Activated CD4-positive, alpha-beta memory T cell treated with anti-CD3 and anti-CD28 coated beads for 36 hours (primary cell): ENCODE measurements at regions not wholly inside any gene's neighbourhood (a gene's known extent, or its start where the extent isn't known, plus 50 kb on each side); places are given as distances from the start of the nearest gene placed in this dataset.
A peak's percentile ranks its signal among the peaks of the same experiment; 100 is the strongest.
"Not testable (repeated sequence)": the region's sequence is repeated elsewhere in the genome, so short reads cannot be mapped to it uniquely, and the experiment has no call there.

Source experiments
- CTCF ChIA-PET: fragments of 350-600 bp; sonication (Branson Sonifier 250); formaldehyde crosslinking; loops from one replicate; lab custom pipeline; 2021; ENCODE audit warnings: antibody characterized with exemption, inconsistent platforms; lab: Charles Lee
- POLR2A ChIA-PET: fragments of 350-600 bp; sonication (Branson Sonifier 250); formaldehyde crosslinking; loops from one replicate; lab custom pipeline; 2021; ENCODE audit warnings: antibody characterized with exemption; lab: Charles Lee
- DNase-seq: peaks from one replicate; pipeline ENCODE4 v3.0.0-alpha.2; 2020
- H3K27ac Mint-ChIP-seq: one replicate; pipeline ENCODE4 v1.8.0; 2021; ENCODE audit warnings: mixed read lengths
- H3K27me3 Mint-ChIP-seq: one replicate; pipeline ENCODE4 v1.8.0; 2021; ENCODE audit warnings: mixed read lengths
- H3K36me3 Mint-ChIP-seq: one replicate; pipeline ENCODE4 v1.8.0; 2021; ENCODE audit warnings: mixed read lengths
- H3K4me1 Mint-ChIP-seq: one replicate; pipeline ENCODE4 v1.8.0; 2021; ENCODE audit warnings: low read depth, mixed read lengths
- H3K4me3 Mint-ChIP-seq: one replicate; pipeline ENCODE4 v1.8.0; 2021; ENCODE audit warnings: mild to moderate bottlenecking, mixed read lengths
- H3K9me3 Mint-ChIP-seq: one replicate; pipeline ENCODE4 v1.8.0; 2021; ENCODE audit warnings: mixed read lengths
- intact Hi-C: fragments of 100-400 bp; cut with micrococcal nuclease; formaldehyde crosslinking; loops from one replicate; pipeline ENCODE4 v1.15.1; 2023

DNA sequence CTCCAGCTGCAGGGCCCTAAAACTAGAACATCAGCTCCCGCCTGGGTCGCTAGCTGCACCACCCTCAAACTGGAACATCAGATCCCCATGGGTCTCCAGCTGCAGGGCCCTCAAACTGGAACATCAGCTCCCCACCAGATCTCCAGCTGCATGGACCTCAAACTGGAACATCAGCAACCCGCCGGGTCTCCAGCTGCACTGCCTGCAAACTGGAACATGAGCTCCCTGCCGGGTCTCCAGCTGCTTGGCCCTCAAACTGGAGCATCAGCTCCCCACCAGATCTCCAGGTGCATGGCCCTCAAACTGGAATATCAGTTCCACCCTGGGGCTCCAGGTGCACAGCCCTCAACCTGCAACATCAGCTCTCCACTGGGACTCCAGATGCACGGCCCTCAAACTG lies 82.7 kb downstream of the TFRC start:
- H3K36me3 Mint-ChIP-seq, POLR2A ChIA-PET, H3K4me1 Mint-ChIP-seq, H3K27ac Mint-ChIP-seq, H3K9me3 Mint-ChIP-seq, H3K4me3 Mint-ChIP-seq, DNase-seq: not testable (repeated sequence)
- intact Hi-C loops: loop anchor here (10.0 kb wide), 1 partner anchor 144 kb away; no protein-coding TSS in a partner anchor
- H3K27me3 Mint-ChIP-seq: peaks cover 21% of the 10 kb centered on the region
- CTCF ChIA-PET: interaction anchor here (1.5 kb wide), 1 partner anchor 149 kb away, joined by 4 read pairs; no protein-coding TSS in a partner anchor

DNA sequence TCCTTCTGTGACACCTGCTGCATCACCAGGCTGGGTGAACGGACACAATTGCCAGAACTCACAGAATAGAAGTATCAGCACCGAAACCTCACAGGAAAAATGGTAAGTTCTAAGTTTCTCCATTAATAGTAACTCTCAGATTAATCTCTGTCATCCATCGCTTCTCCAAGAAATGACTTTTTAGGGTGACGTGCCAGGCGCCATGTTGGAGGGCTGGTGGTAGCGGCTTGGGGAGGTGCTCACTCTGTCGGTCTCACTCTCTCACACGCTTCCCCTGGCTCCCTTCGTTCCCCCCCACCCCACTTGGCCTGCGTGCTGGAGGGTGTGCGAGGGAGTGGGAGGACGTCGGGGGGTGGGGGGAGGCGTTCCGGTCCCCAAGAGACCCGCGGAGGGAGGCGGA lies 85.6 kb downstream of the TFRC start:
- H3K27ac Mint-ChIP-seq, H3K9me3 Mint-ChIP-seq, H3K4me1 Mint-ChIP-seq, CTCF ChIA-PET, H3K4me3 Mint-ChIP-seq, POLR2A ChIA-PET, H3K36me3 Mint-ChIP-seq, DNase-seq: not testable (repeated sequence)
- intact Hi-C loops: loop anchor here (10.0 kb wide), 1 partner anchor 142 kb away; no protein-coding TSS in a partner anchor
- H3K27me3 Mint-ChIP-seq: peaks cover 14% of the 10 kb centered on the region

DNA sequence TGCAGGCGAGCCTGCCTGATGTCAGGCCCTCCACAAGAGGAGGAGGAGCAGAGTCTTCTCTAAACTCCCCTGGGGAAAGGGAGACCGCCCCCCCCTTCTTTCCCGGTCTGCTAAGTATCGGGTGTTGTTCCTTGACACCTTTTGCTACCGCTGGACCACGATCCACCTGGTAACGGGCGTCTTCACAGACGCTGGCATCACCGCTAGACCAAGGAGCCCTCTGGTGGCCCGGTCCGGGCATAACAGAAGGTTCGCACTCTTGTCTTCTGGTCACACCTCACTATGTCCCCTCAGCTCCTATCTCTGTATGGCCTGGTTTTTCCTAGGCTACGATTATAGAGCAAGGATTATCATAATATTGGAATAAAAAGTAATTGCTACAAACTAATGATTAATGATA lies 86.0 kb upstream of the TNK2 start:
- POLR2A ChIA-PET, H3K27me3 Mint-ChIP-seq, H3K27ac Mint-ChIP-seq, H3K4me3 Mint-ChIP-seq, H3K4me1 Mint-ChIP-seq, H3K36me3 Mint-ChIP-seq, CTCF ChIA-PET, H3K9me3 Mint-ChIP-seq: not testable (repeated sequence)
- peak; percentile 86 for DNase-seq
- intact Hi-C loops: loop anchor here (5.0 to 10.0 kb wide), 2 partner anchors 77 to 140 kb away; no protein-coding TSS in a partner anchor

DNA sequence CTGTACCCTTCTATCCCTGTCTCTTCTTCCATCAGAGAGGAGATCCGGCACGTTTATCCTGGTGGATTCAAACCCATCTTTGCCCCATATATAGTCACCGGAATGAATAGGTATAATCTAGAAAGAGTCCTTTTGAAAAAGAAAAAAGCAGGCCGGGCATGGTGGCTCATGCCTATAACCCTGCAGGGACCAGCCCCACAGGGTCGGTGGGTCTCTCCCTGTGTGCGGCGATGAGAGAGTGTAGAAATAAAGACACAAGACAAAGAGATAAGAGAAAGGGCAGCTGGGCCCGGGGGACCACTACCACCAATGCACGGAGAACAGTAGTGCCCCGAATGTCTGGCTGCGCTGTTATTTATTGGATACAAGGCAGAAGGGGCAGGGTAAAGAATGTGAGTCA lies 85.3 kb upstream of the TNK2 start:
- CTCF ChIA-PET, H3K9me3 Mint-ChIP-seq, POLR2A ChIA-PET: not testable (repeated sequence)

DNA sequence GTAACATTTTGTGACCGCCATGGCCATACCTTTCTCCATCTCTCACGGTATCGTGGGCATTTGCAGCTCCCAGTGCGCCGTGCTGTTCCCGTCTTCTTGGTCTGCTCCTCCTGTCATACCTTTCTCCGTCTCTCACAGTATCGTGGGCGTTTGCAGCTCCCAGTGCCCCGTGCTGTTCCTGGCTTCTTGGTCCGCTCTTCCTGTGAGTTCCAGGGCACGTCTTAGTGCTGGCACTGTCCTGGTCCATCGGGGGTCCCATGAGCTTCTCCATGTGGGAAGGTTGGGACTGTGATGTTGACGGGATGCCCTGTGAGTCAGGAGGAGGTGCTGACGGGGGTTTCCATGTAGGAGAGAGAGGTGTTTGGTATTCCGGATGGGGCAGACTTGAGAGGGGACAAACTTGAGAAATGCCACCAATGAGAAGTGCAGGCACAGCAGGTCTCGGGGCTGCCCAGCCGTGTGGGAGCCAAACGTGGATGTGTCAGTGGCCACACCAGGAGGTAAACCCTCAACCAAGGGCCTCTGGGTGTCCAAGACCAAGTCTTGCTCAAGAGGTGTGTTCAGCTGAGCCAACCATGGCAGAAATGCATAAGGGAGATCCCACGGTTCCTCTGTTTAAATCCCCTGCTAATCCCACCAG lies 84.7 kb upstream of the TNK2 start:
- H3K36me3 Mint-ChIP-seq, POLR2A ChIA-PET, CTCF ChIA-PET, H3K27ac Mint-ChIP-seq, H3K4me1 Mint-ChIP-seq, H3K9me3 Mint-ChIP-seq, H3K27me3 Mint-ChIP-seq, DNase-seq, H3K4me3 Mint-ChIP-seq: not testable (repeated sequence)
- intact Hi-C loops: loop anchor here (5.0 to 10.0 kb wide), 2 partner anchors 76 to 138 kb away; no protein-coding TSS in a partner anchor

More for the DNA sequence above, 85.3 kb upstream of the TNK2 start:
- H3K4me1 Mint-ChIP-seq, DNase-seq, H3K36me3 Mint-ChIP-seq, H3K4me3 Mint-ChIP-seq, H3K27me3 Mint-ChIP-seq, H3K27ac Mint-ChIP-seq: not testable (repeated sequence)
- intact Hi-C loops: loop anchor here (5.0 to 10.0 kb wide), 2 partner anchors 76 to 139 kb away; no protein-coding TSS in a partner anchor

DNA sequence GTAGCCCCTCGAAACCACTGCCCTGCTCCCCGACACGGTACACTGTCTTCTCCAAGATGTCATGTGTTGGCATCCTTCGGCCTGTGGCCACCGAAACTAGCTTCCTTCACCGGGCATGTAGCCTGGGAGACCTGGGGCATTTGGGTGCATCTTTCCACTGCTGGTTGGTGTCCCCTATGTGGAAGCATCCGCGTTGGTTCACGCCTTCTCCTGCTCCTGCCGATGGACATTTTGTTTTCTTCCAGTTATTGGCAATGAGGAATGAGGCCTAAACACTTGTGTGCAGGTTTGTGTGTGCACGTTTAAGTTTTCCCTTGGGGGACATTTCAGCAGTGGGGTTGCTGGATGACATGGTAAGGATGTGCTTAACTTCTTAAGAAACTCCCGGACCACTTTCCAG lies 83.6 kb upstream of the TNK2 start:
- H3K4me1 Mint-ChIP-seq, POLR2A ChIA-PET, H3K27me3 Mint-ChIP-seq, CTCF ChIA-PET, H3K27ac Mint-ChIP-seq, H3K4me3 Mint-ChIP-seq, DNase-seq, H3K36me3 Mint-ChIP-seq, H3K9me3 Mint-ChIP-seq: not testable (repeated sequence)
- intact Hi-C loops: loop anchor here (5.0 to 10.0 kb wide), 2 partner anchors 75 to 137 kb away; no protein-coding TSS in a partner anchor

DNA sequence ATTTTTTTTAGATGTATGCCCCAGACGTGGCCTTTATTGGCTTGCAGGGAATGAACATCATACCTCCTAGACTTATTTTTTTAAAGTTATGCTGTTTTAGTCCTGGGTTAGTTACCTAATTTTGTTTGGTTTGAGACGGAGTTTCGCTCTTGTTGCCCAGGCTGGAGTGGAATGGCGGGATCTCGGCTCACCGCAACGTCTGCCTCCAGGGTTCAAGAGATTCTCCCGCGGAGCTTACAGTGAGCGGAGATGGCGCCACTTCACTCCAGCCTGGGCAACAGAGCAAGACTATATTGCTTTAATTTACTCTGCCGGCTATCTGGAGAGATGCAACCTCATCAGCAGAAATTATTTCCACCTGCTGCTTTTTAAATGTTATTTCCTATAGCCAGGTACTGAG lies 82.9 kb upstream of the TNK2 start:
- CTCF ChIA-PET: not testable (repeated sequence)
- intact Hi-C loops: loop anchor here (5.0 to 10.0 kb wide), 2 partner anchors 74 to 136 kb away; no protein-coding TSS in a partner anchor

DNA sequence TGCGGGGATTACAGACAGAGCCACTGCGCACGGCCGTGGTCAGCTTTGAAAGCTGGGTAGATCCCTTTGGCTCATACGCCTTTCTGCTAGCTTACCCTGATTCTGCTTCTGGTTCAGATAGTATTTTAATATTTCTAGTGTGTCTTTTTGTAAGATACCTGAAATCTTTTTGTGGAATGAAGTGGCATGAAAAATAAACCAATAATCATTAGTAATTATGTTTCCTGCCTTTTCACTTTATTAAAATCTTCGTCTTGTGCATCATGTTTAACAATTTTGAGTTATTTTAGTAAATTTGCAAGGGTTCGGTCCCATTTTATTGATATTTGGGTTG lies 82.5 kb upstream of the TNK2 start:
- intact Hi-C loops: loop anchor here (5.0 to 10.0 kb wide), 2 partner anchors 74 to 136 kb away; no protein-coding TSS in a partner anchor
- H3K4me1 Mint-ChIP-seq, POLR2A ChIA-PET, CTCF ChIA-PET, H3K27me3 Mint-ChIP-seq, DNase-seq, H3K9me3 Mint-ChIP-seq, H3K36me3 Mint-ChIP-seq: not testable (repeated sequence)
- Mint-ChIP-seq H3K27ac (peak overlapping the region; percentile 42), H3K4me3 (peak overlapping the region; percentile 75)

More for the DNA sequence above, 82.9 kb upstream of the TNK2 start:
- H3K27me3 Mint-ChIP-seq, DNase-seq, H3K4me1 Mint-ChIP-seq, H3K36me3 Mint-ChIP-seq, H3K27ac Mint-ChIP-seq, H3K9me3 Mint-ChIP-seq, POLR2A ChIA-PET: not testable (repeated sequence)
- H3K4me3 Mint-ChIP-seq: peak overlapping the region; percentile 75

DNA sequence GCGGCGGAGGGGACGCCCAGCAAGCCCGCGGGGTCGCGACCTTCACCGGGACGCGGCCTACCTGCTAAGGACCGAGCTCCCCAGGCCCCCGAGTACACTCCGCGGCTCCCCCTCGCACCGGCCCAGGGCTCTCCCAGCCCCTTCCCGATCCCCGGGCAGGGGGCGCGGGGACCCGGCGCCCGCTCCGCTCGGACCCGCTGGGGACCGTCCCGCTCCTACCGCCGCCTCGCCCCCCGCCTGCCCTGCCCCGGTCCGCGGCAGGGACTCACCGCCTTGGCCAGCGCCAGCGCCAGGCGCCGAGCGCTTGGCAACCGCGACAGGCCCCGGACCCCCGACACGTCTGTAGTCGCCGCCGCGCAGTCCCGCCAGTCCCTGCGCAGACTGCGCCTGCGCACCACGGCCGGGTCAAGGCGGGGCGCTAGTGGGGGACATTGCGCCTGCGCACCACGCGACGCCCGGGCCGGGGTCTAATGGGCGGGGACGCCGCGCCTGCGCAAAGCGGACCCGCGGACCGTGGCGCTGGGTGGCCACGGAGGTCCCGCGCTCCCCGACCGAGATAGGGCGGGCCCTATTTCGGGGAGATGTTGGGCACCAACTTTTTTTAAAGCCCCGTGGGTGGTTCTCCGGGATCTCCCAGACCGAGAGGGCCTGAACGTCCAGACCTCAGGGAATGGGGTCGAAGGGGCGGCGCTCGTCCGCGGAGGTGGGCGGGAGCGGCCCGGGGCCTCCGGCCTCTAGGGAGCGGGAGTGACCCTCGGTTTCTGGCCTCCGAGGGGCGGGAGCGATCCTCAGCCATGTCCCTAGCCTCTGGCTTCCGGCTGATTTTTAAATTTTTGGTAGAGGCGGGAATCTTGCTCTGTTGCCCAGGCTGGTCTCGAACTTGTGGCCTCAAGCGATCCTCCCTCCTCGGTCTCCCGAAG lies 81.8 kb upstream of the TNK2 start:
- H3K36me3 Mint-ChIP-seq, H3K4me1 Mint-ChIP-seq, H3K27me3 Mint-ChIP-seq, POLR2A ChIA-PET, H3K9me3 Mint-ChIP-seq, CTCF ChIA-PET: not testable (repeated sequence)
- Mint-ChIP-seq H3K27ac (peak overlapping the region; percentile 42), H3K4me3 (peak overlapping the region; percentile 75)
- peak; percentile 91 for DNase-seq
- intact Hi-C loops: loop anchor here (5.0 to 10.0 kb wide), 2 partner anchors 73 to 135 kb away; no protein-coding TSS in a partner anchor

DNA sequence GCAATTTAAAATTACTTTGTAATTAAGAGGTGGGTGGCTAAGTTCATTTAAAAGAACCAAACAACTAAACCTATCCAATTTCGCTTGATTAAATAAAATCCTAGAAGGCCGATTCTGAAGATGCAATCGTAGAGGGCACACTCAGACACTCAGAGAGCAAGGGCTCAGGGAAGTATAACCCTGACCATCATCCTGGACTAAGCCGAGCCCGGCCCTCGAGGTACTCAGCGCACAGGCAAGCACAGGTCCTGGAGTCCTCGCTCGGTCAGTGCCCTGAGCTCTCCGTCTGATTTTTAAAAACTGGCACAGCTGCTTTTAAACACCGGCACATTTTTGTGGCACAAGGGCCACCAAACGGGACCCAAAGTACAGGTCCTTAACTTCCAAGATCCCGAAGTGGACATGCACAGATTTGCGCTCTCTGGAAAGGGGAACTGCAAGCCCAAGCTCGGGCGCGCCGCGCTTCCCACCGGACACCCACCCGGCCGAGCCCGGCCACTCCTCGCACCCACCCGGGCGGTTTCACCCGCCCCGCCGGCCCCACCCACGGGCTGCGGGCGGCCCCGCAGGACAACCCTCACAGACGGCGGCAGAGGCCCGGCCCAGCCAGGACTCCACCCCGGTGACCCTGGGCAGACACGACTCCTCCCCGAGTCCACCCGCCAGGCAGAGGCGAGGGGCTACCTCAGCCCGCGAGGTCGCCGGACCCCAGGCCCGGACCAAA lies 81.0 kb upstream of the TNK2 start:
- CTCF ChIA-PET, H3K4me1 Mint-ChIP-seq, H3K9me3 Mint-ChIP-seq, H3K27me3 Mint-ChIP-seq, H3K36me3 Mint-ChIP-seq, POLR2A ChIA-PET, H3K27ac Mint-ChIP-seq, intact Hi-C loops: not testable (repeated sequence)
- peak overlapping the region; percentile 26 for H3K4me3 Mint-ChIP-seq
- DNase-seq: peak; percentile 46

DNA sequence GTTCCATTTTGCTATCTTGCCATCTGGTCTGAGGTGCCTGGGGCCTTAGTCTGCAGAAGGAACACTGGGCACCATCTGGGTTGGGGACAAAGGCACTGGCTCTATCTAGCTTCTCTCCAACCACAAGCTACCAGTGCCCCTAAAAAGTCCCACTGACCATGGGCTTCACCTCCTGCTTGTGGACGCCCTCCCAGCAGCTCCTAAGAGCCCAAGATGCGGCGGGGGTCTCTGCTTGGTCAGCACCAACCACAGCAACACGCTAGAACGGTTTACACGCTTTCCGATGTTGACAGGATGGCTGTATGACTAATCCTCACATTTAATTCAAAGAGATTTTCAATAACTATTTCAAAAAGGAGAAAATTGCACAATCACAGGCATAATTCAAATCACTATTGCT lies 80.4 kb upstream of the TNK2 start:
- POLR2A ChIA-PET, H3K9me3 Mint-ChIP-seq, intact Hi-C loops, H3K27me3 Mint-ChIP-seq, DNase-seq, H3K36me3 Mint-ChIP-seq, H3K4me1 Mint-ChIP-seq, H3K27ac Mint-ChIP-seq, CTCF ChIA-PET: not testable (repeated sequence)
- peak overlapping the region; percentile 26 for H3K4me3 Mint-ChIP-seq

DNA sequence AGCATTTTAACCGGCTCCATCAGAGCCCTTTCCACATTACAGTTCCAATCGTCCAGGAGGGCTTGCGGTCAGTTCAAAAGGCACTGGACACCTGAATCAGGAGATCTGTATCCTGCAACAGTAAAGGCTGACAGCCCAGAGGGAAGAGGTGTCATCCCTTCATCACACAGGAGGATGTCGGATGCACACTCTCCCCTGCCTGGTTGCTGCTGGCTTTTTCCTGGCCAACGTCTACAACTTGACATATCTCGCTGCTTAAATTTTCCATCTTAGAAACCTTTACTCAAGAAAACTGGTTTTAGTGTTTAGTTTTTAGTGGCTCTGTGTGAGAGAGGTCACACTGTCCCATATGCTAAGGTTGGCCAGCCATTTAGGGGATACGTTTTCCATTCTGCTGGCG lies 78.7 kb upstream of the TNK2 start:
- POLR2A ChIA-PET, intact Hi-C loops, H3K4me3 Mint-ChIP-seq, H3K4me1 Mint-ChIP-seq, DNase-seq, H3K9me3 Mint-ChIP-seq, H3K27ac Mint-ChIP-seq, CTCF ChIA-PET, H3K27me3 Mint-ChIP-seq, H3K36me3 Mint-ChIP-seq: not testable (repeated sequence)
